Fibroblast of lung (primary cell): ENCODE measurements at regions not wholly inside any gene's neighbourhood (a gene's known extent, or its start where the extent isn't known, plus 50 kb on each side); places are given as distances from the start of the nearest gene placed in this dataset.

Experiments used
- DNase-seq, 2 donors: peaks; one replicate each; pipeline versions ENCODE4 v3.0.0 to v3.0.0-alpha.2; 2010; ENCODE audit warnings: low read depth in 2 of 2
- H2AFZ ChIP-seq: 2 replicates; pipeline ENCODE4 v1.5.1; 2012; ENCODE audit warnings: low read length, control low read depth, inconsistent platforms
- H3K27ac ChIP-seq: 2 replicates; pipeline ENCODE4 v1.5.1; 2011; ENCODE audit warnings: low read length, control low read depth; ENCODE audit not compliant: insufficient read depth
- H3K27me3 ChIP-seq: 2 replicates; pipeline ENCODE4 v1.5.1; 2011; ENCODE audit warnings: mild to moderate bottlenecking, low read length; ENCODE audit not compliant: control insufficient read depth, insufficient read depth
- H3K36me3 ChIP-seq: 2 replicates; pipeline ENCODE4 v1.5.1; 2011; ENCODE audit warnings: low read length; ENCODE audit not compliant: control insufficient read depth, insufficient read depth
- H3K4me1 ChIP-seq: 2 replicates; pipeline ENCODE4 v1.5.1; 2011; ENCODE audit warnings: low read length; ENCODE audit not compliant: control insufficient read depth, insufficient read depth; ENCODE audit errors: extremely low read depth
- H3K4me2 ChIP-seq: 2 replicates; pipeline ENCODE4 v1.5.1; 2011; ENCODE audit warnings: low read length, control low read depth; ENCODE audit not compliant: insufficient read depth; ENCODE audit errors: extremely low read depth
- H3K4me3 ChIP-seq, 4 experiments: fragments of 200-600 bp in 1 of 4; sonication (generic) in 1 of 4; replicated peaks in 1 of 4; 2 replicates each; pipeline ENCODE4 v1.5.1; 2011 to 2016; ENCODE audit warnings: low read length in 4 of 4, low read depth in 3 of 4, mild to moderate bottlenecking in 3 of 4, control low read depth in 2 of 4, inconsistent platforms in 1 of 4, mixed read lengths in 1 of 4; ENCODE audit not compliant: insufficient read depth in 1 of 4; ENCODE audit errors: control extremely low read depth in 1 of 4
- H3K79me2 ChIP-seq: 2 replicates; pipeline ENCODE4 v1.5.1; 2012; ENCODE audit warnings: mild to moderate bottlenecking, low read length, inconsistent platforms; ENCODE audit not compliant: control insufficient read depth, insufficient read depth
- H3K9ac ChIP-seq: 2 replicates; pipeline ENCODE4 v1.5.1; 2011; ENCODE audit warnings: mild to moderate bottlenecking, low read length, control low read depth; ENCODE audit not compliant: insufficient read depth
- H3K9me3 ChIP-seq: 2 replicates; pipeline ENCODE4 v1.5.1; 2012; ENCODE audit warnings: low read depth, low read length; ENCODE audit not compliant: control insufficient read depth, insufficient read depth
- H4K20me1 ChIP-seq: 2 replicates; pipeline ENCODE4 v1.5.1; 2011; ENCODE audit warnings: low read length; ENCODE audit not compliant: control insufficient read depth, insufficient read depth; ENCODE audit errors: extremely low read depth
- EZH2 ChIP-seq: IDR thresholded peaks from 2 replicates; pipeline ENCODE4 v1.5.1; 2012; ENCODE audit warnings: low read length, control low read depth, mild to moderate bottlenecking; ENCODE audit errors: missing control alignments
- TF ChIP-seq, protein P1 (sequence below), 2 donors: IDR thresholded peaks in 1 of 2; conservative IDR thresholded peaks in 1 of 2; 1 replicate in 1 of 2; 2 replicates in 1 of 2; pipeline ENCODE4 v1.5.1; 2011 to 2012; ENCODE audit warnings: low read length in 2 of 2, control low read depth in 1 of 2, inconsistent platforms in 1 of 2, low read depth in 1 of 2, mild to moderate bottlenecking in 1 of 2

DNA sequence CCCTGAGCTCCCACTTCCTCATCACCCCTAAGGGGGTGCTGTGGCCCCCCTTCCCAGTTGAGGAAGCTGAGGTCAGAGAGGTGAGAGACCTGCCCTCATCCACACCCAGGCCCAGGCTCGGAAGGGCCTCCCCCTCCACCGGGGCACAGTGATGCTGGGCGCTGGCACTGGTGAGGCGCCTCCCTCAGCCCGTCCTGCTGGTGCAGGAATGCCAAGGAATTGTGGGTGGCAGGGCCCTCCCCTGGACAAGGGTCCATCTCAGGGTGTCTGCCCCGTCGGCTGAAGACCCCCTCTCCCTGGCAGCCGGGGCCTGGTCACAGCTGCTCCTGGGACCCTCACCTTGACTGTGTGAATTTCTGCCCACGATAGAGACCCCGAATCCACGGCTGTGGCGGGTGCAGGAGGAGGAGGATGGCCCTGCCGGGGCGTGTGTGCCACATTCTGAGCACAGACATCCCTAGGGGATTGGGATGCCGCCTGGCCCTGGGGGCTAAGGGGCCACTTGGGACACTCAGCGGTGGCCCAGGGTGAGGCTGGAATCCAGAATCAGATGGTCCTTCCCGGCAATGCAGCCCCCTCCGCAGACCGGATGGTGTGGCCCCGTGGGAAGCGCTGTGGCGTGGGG, 70.2 kb upstream of the GATA5 start:
- no peaks in the 10 kb centered on the region for H3K4me1 ChIP-seq
- no peak overlapping the region for H2AFZ ChIP-seq
- H4K20me1 ChIP-seq, result no peaks in the 10 kb centered on the region
- no peak overlapping the region for H3K9ac ChIP-seq
- no peaks in the 10 kb centered on the region for H3K79me2 ChIP-seq
- H3K27me3 ChIP-seq, result peaks cover 6% of the 10 kb centered on the region
- no peaks in the 10 kb centered on the region for H3K9me3 ChIP-seq
- H3K27ac ChIP-seq, result no peak overlapping the region
- H3K4me3 ChIP-seq, result no peak overlapping the region
- no peak overlapping the region for H3K4me2 ChIP-seq
- no peak for DNase-seq
- TF ChIP-seq EZH2, result no peak
- TF ChIP-seq, protein P1, sequence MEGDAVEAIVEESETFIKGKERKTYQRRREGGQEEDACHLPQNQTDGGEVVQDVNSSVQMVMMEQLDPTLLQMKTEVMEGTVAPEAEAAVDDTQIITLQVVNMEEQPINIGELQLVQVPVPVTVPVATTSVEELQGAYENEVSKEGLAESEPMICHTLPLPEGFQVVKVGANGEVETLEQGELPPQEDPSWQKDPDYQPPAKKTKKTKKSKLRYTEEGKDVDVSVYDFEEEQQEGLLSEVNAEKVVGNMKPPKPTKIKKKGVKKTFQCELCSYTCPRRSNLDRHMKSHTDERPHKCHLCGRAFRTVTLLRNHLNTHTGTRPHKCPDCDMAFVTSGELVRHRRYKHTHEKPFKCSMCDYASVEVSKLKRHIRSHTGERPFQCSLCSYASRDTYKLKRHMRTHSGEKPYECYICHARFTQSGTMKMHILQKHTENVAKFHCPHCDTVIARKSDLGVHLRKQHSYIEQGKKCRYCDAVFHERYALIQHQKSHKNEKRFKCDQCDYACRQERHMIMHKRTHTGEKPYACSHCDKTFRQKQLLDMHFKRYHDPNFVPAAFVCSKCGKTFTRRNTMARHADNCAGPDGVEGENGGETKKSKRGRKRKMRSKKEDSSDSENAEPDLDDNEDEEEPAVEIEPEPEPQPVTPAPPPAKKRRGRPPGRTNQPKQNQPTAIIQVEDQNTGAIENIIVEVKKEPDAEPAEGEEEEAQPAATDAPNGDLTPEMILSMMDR (conservative IDR thresholded peaks at IDR 0.05 in 1 of 2, IDR thresholded peaks at IDR 0.05 in 1 of 2; ENCODE audit: low read depth in 1 of 2, low read length in 2 of 2), result no peak
- no peaks in the 10 kb centered on the region for H3K36me3 ChIP-seq

DNA sequence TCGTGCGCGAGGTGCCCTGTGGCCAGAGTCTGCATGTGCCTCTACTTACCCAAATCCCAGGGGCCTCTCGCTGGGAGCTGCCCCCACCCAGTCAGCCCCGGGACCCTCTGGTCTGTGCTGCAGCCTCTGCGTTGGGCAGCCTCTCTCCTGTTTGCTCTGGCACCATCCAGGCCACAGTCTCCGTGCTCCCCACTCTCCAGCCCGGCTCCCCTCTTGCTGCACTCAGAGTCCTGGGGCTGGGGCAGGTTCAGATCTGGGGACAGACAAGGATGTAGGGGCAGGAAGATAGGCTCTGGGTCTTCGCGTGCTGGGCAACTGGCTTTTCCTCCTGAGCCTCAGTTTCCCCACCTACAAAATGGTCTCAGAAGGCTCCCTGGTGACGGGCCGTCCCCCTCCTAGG, 70.8 kb upstream of the GATA5 start:
- H4K20me1 ChIP-seq, result no peaks in the 10 kb centered on the region
- H3K4me1 ChIP-seq, result no peaks in the 10 kb centered on the region
- peaks cover 7% of the 10 kb centered on the region for H3K27me3 ChIP-seq
- DNase-seq, result no peak
- no peak overlapping the region for H3K9ac ChIP-seq
- no peaks in the 10 kb centered on the region for H3K9me3 ChIP-seq
- no peak overlapping the region for H3K4me2 ChIP-seq
- TF ChIP-seq EZH2, result no peak
- TF ChIP-seq, protein P1 (conservative IDR thresholded peaks at IDR 0.05 in 1 of 2, IDR thresholded peaks at IDR 0.05 in 1 of 2; ENCODE audit: low read depth in 1 of 2, low read length in 2 of 2), result no peak
- no peak overlapping the region for H3K4me3 ChIP-seq
- H3K79me2 ChIP-seq, result no peaks in the 10 kb centered on the region
- no peaks in the 10 kb centered on the region for H3K36me3 ChIP-seq
- H2AFZ ChIP-seq, result no peak overlapping the region
- no peak overlapping the region for H3K27ac ChIP-seq

DNA sequence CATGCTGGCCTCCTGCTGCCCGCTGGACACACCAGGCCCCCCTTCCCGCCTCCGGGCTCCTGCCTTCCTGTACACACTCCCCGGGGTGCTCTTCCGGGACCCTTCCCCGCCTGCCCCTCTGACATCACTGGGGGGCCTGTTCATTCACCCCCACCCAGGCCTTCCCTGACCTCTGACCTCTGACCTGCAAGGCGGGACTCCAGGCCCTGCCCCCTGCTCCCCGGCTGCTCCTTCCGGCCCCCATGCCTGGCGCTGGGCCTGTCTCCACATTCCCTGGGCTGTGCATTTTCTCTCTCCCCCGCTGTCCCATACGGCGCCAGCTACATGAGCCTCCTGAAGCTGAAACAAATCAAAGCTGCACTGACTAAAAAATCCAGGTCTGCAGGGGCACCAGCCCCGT, 71.6 kb upstream of the GATA5 start:
- Histone ChIP-seq H3K4me2 (no peak overlapping the region), H3K4me1 (no peaks in the 10 kb centered on the region), H3K27me3 (peaks cover 14% of the 10 kb centered on the region), H3K36me3 (no peaks in the 10 kb centered on the region), H3K4me3 (no peak overlapping the region), H3K27ac (no peak overlapping the region), H3K9ac (no peak overlapping the region), H2AFZ (no peak overlapping the region), H3K79me2 (no peaks in the 10 kb centered on the region), H4K20me1 (no peaks in the 10 kb centered on the region), H3K9me3 (no peaks in the 10 kb centered on the region)
- DNase-seq, result no peak
- TF ChIP-seq EZH2, result no peak
- TF ChIP-seq, protein P1 (conservative IDR thresholded peaks at IDR 0.05 in 1 of 2, IDR thresholded peaks at IDR 0.05 in 1 of 2; ENCODE audit: low read depth in 1 of 2, low read length in 2 of 2), result no peak
